HG03108 (cell line): ENCODE measurements at regions not wholly inside any gene's neighbourhood (a gene's known extent, or its start where the extent isn't known, plus 50 kb on each side); places are given as distances from the start of the nearest gene placed in this dataset.
"Not testable (repeated sequence)": the region's sequence is repeated elsewhere in the genome, so short reads cannot be mapped to it uniquely, and the experiment has no call there.

Source experiments
- ATAC-seq: cut with Tn5 transposase; IDR thresholded peaks from one replicate; pipeline ENCODE4 v1.9.1; 2021; ENCODE audit warnings: moderate library complexity; ENCODE audit not compliant: unreplicated experiment

DNA sequence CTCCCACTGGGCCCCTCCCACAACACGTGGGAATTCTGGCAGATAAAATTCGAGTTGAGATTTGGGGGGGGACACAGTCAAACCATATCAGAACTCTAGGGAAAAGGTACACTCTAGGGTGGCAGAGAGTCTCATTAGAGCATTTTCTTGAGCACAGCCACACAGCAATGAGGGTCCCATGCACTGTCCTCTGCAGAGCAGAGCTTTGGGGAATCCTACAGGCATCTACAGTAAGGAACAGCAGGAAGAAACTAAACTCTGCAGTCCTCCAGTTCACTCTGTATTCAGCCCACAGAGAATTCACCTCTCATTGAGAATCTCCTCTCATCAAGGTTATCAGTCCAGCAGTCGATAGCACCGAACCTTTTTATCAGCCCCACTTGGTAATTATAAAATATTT, 438.6 kb upstream of the NOX3 start:
- ATAC-seq = no peak

DNA sequence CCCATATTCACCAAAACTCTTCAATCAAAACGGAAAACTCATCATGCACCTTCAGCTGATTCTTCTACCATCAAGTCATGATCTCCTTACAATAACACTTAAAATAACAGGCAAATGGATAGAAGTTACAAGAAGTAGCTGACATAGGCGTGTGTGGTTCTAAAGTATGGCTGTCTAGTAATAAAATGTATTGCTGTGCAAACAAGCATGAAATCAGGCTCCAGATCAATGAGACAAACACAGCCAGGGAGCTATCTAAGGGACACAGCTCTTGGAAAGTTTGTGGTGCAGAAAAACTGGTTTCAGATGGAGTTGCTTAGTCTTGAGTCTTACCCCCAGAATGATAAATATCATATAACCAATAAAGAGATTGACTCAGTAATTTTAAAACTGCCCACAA, 434.8 kb upstream of the NOX3 start:
- no peak for ATAC-seq

DNA sequence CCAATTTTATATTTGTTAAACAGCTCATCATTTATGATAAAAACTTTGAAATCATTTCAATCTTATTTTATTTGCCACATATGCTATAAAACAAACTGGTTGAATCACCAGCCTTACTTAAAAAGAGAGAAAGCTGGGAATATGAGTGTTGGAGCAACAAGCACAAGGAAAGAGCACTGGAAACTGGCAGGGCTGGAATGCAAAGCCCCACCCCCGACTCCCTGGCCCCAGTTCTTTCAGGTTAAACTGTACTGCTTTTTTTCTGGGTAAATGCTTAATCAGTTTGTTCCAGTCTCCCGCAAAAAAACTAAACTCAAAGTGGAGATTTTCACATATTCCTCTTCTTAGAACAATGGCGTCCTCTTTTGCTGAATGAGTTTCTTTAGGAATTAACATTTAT, 433.8 kb upstream of the NOX3 start:
- ATAC-seq = no peak

DNA sequence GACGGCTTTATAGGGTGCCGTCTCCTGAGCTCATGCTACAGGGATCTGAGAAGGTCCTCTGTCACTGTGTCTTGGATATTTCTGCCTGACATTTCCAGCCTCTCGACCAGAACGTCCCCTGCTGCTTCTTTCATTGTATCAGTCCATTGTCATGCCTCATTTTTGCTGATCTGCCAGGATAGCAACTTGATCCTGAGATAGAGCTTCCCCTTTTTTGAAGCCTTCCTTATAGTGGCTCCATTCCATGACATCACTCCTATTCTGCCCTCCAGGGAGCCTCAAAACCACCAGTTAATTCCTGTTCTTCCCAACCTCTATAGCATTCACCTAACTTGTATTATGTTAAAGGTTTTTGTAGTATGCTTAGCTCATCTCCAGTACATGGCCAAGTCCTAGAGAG, 431.8 kb upstream of the NOX3 start:
- ATAC-seq = no peak

DNA sequence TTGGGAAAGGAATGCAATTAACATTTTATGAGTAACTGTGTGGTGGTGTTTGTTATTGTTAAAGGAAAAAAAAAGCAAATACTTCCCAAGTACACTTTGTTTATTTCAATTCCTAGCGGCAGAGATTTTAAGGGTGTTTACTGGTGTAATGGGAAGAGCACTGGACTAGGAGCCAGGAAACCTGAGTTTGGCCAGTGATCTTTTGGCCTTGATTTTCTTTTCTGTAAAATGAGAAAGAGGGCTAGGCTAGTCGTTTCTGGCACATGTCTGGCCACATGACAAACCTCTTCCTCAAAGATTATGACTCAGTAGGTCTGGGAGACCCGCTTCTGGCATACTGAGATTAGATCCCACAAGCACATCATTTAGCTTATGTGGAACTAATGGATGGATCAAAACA, 428.1 kb upstream of the NOX3 start:
- ATAC-seq = no peak

DNA sequence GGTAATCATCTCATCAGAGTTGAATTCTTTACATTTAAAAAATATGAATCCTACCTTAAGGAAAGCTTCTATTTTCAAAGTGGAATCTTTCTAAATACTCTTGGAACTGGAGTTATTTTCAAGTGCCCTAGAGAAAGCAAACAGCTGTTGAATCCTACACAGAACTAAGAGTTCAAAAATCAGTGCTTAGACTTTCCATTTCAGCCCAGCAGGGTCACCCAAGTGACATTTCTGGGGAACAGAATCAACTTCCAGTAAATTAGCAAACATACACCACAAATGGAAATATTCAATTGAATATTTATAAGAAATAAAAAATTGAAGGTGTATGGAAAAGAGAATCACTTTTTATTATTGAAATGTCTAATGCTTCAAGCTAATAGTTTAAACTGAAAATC, 427.7 kb upstream of the NOX3 start:
- ATAC-seq = no peak

DNA sequence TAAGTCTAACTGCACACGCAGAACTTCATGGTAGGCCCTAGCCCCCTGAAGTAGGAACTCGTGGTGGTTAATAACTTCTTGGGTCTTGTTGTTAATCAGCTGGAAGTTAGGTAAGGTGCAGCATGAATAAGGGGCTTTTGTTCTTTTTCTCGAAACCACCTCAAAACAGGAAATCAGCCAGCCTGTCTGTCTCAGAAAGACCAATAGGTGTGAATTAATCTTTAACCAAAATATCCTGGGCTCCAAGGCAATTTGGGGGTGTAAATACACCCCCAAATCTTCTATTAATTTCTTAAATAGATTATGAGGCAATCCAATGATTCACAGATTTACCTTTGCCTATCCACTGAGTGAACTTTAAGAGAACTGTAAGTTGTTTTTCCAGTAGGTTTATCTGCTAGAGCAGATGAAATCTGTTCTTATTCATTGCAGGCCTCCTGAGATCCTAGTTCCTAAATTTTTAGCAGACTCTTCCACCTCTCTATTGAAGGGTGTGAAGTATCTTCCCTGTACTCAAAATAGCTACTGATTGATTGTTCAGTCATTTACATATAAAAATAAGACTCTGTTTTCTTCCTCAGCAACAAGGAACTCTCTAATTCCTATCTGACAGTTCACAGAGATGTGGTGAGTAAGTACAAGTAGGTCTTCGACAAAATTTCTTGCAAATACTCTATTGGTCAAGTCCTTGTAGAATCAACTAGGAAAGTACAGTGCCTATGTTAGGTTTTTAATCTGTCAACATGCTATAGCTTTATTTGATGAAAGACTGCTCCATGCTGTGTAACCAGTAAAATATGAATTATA, 427.1 kb upstream of the NOX3 start:
- peak; percentile 82 for ATAC-seq

DNA sequence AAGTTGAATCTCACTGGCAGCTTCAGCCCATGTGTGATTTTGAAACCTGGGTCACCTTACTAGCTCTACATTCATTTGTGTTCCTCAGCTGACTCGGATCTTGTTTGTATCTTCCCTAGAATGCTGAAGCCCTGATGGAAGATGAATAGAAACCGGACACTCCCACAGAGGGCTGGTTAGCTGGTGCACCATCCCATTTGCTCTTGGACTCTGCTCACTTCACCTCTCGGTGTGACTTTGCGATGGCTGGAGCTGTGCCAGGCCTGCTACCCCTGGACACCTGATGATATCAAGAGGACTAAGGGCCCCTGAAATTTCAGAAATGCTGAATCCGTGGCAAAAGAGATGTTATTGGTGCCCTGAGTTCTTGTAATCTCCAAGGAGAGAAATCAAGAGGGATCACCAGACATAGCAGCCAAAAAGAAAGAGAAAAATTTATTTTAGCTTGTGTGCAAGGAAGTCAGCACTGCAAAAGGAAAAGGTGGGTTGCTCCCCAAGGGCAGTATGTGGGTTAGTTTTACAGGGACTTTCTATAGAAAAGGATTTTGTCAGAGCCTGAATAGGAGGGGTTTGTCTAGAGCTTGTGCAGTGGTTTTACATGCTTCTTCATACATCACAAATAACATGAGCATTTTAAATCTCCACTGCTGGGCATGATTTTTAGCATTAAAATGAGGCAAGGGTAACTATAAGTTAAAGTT, 426.3 kb upstream of the NOX3 start:
- peak; percentile 5 for ATAC-seq

DNA sequence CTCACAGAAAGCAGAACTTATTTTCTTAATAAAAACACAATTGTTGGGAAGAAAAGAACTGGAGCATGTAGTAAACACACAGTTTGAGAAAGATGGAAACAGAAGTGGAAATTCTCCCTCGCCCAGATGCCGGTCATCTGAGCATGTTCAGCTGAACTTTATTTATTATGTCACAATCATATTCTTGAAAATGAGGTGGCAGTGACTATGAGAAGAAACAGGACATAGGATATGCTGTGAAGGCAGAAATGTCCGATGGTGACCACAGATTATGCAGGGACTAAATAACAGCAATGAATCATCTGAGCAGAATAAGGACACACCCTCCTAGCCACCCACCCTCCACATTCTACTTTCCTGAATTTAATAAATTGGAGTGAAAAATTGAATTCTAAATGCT, 425.3 kb upstream of the NOX3 start:
- no peak for ATAC-seq

DNA sequence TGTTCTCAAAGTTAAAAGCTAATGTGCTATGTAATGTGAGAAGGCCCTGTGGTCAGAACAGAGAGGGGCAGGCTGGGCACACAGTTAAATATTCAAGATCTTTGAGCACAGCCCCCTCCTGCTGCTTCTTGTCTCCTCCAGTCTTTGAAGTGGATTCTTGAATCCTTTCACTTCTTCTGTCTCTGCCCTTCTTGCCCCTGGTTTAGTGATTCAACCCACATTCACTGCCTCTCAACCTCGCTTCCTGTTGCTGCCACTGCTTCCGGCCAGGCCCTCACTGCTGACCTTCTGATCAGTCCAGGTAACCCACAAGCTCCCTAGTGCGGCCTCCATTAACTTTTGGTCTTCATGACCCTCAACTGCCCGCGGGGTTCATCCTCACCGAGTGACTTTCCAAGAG, 417.3 kb upstream of the NOX3 start:
- ATAC-seq = peak; percentile 82

DNA sequence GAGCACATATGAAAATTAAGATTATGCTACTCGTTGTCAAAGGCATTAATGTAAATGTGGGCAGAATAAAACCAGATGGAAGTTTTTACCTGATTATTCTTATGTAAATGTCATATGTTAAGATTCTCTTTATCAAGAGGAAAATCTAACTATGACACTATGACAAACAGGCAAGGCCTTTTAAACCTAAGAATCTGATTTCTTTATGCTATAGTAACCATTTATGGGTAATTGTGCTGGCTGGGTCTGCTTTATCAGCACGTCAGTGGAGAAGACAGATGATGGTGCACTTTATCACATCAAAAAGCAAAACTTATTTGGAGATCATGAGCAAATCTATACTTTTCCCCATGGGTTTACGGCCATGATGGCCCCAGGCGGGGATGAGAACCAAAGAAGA, 412.0 kb upstream of the NOX3 start:
- ATAC-seq = no peak

DNA sequence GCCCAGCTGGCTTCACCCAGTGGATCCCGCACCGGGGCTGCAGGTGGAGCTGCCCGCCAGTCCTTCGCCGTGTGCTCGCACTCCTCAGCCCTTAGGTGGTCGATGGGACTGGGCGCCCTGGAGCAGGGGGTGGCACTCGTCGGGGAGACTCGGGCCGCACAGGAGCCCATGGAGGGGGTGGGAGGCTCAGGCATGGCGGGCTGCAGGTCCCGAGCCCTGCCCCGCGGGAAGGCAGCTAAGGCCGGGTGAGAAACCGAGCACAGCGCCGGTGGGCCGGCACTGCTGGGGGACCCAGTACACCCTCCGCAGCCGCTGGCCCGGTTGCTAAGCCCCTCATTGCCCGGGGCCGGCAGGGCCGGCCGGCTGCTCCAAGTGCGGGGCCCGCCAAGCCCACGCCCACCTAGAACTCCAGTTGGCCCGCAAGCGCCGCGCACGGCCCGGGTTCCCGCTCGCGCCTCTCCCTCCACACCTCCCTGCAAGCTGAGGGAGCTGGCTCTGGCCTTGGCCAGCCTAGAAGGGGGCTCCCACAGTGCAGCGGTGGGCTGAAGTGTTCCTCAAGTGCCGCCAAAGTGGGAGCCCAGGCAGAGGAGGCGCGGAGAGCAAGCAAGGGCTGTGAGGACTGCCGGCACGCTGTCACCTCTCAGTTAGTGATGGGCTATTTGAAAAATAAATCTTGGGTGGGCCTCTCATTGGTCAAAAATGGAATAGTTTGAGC, 411.2 kb upstream of the NOX3 start:
- not testable (repeated sequence) for ATAC-seq

DNA sequence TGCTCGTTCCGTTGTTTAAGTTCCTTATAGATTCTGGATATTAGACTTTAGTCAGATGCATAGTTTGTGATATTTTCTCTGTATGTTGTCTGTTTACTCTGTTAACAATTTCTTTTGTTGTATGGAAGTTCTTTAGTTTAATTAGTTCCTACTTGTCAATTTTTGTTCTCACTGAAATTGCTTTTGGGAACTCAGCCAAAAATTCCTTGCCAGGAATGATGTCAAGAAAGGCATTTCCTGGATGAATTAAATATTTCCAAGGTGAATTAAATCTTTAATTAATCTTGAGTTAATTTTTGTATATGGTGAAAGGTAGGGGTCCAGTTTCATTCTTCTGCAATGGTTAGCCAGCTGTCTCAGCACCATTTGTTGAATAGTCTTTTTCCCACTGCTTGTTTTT, 406.2 kb upstream of the NOX3 start:
- ATAC-seq = no peak

DNA sequence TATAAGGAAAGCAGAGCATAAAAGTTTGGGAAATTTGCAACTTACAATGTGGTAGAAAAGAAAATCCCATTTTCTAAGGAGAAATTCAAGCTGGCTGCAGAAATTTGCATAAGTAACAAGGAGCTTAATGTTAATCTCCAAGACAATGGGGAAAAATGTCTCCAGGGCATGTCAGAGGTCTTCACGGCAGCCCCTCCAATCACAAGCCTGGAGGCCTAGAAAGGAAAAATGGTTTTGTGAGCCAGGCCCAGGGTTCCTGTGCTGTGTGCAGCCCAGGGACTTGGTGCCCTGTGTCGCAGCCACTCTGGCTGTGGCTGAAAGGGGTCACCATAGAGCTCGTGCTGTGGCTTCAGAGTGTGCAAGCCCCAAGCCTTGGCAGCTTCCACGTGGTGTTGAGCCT, 403.3 kb upstream of the NOX3 start:
- not testable (repeated sequence) for ATAC-seq

DNA sequence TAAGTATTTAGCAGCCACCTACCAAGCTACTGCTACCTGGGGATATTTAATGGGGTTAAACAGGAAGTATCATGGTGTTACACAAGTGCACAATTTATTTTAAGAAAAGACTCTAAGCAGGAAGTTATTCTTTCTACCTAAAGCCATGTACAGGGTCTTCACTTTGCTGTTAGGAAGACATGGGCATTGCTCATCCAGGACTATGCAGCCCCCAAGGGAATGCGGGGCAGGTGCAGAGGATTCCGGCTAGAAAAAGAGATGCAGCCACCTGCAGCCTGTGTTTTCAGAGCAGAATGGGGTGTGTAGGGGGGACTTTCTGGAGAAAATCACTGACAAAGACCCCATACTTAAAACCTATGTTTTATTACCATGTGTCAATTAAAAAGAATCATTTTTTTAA, 399.1 kb upstream of the NOX3 start:
- ATAC-seq = no peak

DNA sequence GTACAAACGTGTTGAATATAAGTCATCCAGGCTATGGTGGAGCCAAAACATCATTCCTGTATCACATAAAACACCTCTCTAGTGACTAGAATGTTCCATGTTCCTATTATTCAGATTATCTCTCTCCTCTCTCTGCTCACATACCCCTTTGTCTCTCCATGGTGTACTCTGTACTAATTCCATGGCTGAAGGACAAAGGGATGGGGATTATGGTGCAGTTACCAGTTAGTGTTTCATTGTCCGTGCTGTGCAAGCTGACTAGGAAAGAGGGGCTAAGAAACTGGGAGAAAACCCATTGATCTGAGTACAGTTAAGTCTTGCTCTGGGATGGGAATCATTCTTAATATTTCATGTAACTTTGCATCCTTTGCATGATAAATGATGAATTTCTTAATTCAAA, 397.4 kb upstream of the NOX3 start:
- no peak for ATAC-seq

DNA sequence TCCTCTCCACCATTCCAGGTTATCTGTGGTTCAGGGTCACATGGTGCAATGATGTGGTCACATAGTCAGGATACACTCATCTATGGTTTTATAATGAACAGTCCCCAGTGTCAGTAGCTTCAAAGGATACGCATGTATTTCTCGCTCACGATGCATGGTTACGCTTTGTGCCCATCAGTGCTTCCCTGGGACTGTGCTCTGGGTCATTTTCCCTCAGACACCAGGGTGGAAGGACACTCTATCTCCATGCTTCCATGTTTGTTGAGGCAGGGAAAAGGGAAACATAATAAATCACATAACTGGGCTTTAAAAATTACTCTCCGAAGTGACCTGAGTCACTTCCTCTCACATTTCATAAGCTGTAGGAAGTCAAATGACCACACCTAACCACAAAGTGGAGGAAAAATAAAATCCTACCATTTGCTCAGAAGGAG, 394.8 kb upstream of the NOX3 start:
- no peak for ATAC-seq

DNA sequence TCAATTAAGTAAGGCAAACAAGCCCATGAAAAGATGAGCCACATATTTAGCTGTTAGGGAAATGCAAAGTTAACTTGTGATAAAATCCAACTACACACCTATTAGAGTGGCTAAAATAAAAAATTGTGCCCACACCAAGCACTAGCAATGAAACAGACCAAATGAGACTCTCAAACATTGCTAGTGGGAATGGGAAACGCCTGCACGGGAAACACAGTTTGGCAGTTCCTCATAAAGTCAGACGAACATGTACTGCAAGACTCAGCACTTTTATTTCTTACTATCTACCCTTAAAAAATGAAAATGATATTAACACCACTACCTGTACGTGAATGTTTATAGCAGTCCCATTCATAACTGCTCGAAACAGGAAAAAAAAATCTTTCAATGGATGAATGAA, 392.1 kb upstream of the NOX3 start:
- no peak for ATAC-seq

DNA sequence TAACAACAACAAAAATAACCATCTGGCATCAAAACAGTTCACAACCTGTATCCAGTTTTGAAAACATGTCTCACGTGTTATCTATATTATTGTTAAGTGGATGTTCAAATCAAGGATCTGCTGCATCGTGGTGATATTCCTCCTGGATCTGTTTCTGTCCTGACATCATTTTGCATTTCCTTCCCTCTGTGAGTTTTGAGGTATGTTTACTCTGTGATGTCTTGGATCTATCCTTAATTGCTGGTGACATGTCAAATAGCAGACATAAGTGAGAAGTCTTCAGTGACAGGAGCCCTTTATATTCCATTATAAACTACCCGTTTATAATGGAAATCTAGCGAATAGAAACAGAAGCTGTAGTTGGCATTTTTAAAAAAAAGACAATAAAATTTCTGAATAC, 381.8 kb upstream of the NOX3 start:
- ATAC-seq = no peak

DNA sequence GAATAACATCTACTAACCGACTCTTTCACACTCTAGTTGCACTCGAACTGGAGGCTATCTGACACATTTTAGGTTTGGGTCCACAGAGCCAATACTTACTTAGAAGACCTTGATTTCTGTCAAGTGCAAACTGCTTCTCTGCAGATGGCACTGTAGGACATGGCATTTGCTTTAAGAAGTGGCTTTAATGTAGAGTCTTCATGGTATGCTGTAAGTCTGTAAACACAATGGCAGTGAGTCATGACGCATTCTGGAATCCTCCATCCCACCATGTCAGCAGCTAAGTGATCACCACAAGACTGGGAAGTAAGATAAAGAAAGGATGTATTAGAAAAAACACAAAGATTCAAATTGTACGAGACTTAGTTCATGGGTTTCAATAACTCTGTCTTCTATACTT, 377.0 kb upstream of the NOX3 start:
- ATAC-seq = no peak

DNA sequence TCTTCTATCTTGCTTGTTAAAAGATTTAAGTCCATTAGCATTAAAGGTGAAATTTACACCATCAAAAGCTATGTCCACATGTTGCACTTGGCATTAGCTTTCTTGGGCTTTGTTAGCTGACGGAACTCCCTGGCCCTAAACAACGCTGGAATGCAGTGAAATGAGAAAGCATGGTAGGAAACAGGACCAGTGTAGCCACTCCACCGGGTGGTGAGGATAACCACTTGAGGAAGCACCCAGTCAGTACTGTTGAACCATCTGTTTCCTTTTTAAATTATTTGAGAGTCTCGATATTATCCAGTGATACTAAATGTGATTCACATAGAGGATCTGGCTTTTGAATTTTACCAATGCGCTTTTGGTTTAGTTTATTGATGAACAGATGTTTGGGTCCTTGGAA, 374.9 kb upstream of the NOX3 start:
- no peak for ATAC-seq

DNA sequence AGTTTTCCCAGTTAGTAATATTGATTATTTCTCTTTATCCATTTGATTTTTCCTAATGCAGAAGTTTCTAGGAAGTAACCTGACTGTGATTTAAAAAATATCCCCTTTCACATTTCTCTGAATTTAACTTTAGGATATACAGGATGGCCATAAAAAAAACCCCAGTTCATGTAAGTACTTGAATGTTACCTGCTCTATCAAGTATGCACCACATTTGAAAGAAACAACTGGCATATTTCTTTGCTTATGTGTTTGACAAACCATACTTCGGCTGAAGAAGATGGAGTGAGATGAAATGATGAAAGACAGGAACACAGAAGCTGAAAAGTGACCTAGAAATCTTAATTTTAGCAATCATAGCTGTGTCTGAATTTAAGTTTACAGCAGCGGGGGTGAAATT, 374.0 kb upstream of the NOX3 start:
- no peak for ATAC-seq
